T-cell (primary cell): ENCODE measurements at regions not wholly inside any gene's neighbourhood (a gene's known extent, or its start where the extent isn't known, plus 50 kb on each side); places are given as distances from the start of the nearest gene placed in this dataset.

Experiments
- ATAC-seq, 4 experiments: fragments of 200-7000 bp in 3 of 4; fragments of 150-1000 bp in 1 of 4; cut with Tn5 transposase; replicated peaks in 1 of 4; 1 replicate in 3 of 4; 2 replicates in 1 of 4; pipeline ENCODE4 v1.10.0; 2021; ENCODE audit warnings: moderate library complexity in 3 of 4, mild to moderate bottlenecking in 2 of 4, moderate number of reproducible peaks in 1 of 4
- CTCF ChIA-PET, 2 donors: fragments of 300-600 bp; sonication (Branson Sonifier 250); formaldehyde crosslinking; loops; one replicate each; lab custom pipeline; 2022; ENCODE audit warnings: antibody characterized with exemption in 2 of 2; lab: Charles Lee
- POLR2A ChIA-PET, 2 donors: fragments of 300-600 bp; sonication (Branson Sonifier 250); formaldehyde crosslinking; loops; one replicate each; lab custom pipeline; 2022; ENCODE audit warnings: antibody characterized with exemption in 2 of 2; lab: Charles Lee
- DNase-seq, 35 experiments: peaks; one replicate each; pipeline versions ENCODE4 v3.0.0 to v3.0.0-alpha.2; 2013 to 2023
- H3K27ac ChIP-seq: one replicate; pipeline ENCODE4 v1.5.1; 2013; ENCODE audit warnings: low read length
- H3K27me3 ChIP-seq, 2 experiments: replicated peaks in 1 of 2; 1 replicate in 1 of 2; 2 replicates in 1 of 2; pipeline versions ENCODE4 v1.6.1 to v1.7.0; 2013; ENCODE audit warnings: low read length in 1 of 2, mixed read lengths in 1 of 2; ENCODE audit not compliant: control insufficient read depth in 2 of 2, insufficient read depth in 2 of 2; ENCODE audit errors: extremely low read depth in 1 of 2
- H3K36me3 ChIP-seq, 2 donors: 1 replicate in 1 of 2; 2 replicates in 1 of 2; pipeline versions ENCODE4 v1.6.1 to v1.7.0; 2013; ENCODE audit warnings: low read length in 1 of 2; ENCODE audit not compliant: control insufficient read depth in 2 of 2, insufficient read depth in 1 of 2; ENCODE audit errors: extremely low read depth in 1 of 2
- H3K4me1 ChIP-seq, 2 experiments: 1 replicate in 1 of 2; 2 replicates in 1 of 2; pipeline versions ENCODE4 v1.6.1 to v1.7.0; 2013; ENCODE audit warnings: low read length in 2 of 2, mixed read lengths in 1 of 2; ENCODE audit not compliant: insufficient read depth in 2 of 2, control insufficient read depth in 1 of 2; ENCODE audit errors: extremely low read depth in 1 of 2
- H3K4me3 ChIP-seq, 2 donors: 1 replicate in 1 of 2; 2 replicates in 1 of 2; pipeline versions ENCODE4 v1.5.1 to v1.7.0; 2013; ENCODE audit warnings: mild to moderate bottlenecking in 2 of 2, low read length in 1 of 2, moderate library complexity in 1 of 2; ENCODE audit not compliant: control insufficient read depth in 1 of 2; ENCODE audit errors: extremely low read depth in 1 of 2
- H3K9me3 ChIP-seq: 2 replicates; pipeline ENCODE4 v1.7.0; 2013
- H3K27ac Mint-ChIP-seq, 2 donors: one replicate each; pipeline ENCODE4 v1.8.0; 2020 to 2021; ENCODE audit warnings: mild to moderate bottlenecking in 2 of 2, mixed read lengths in 2 of 2
- H3K27me3 Mint-ChIP-seq, 2 donors: one replicate each; pipeline ENCODE4 v1.8.0; 2021 to 2022; ENCODE audit warnings: mixed read lengths in 2 of 2
- H3K36me3 Mint-ChIP-seq: one replicate; pipeline ENCODE4 v1.8.0; 2021; ENCODE audit warnings: mixed read lengths
- H3K4me1 Mint-ChIP-seq, 3 donors: one replicate each; pipeline ENCODE4 v1.8.0; 2020 to 2022; ENCODE audit warnings: mixed read lengths in 3 of 3, mild to moderate bottlenecking in 1 of 3
- H3K4me3 Mint-ChIP-seq, 3 donors: one replicate each; pipeline ENCODE4 v1.8.0; 2020 to 2022; ENCODE audit warnings: mild to moderate bottlenecking in 3 of 3, mixed read lengths in 3 of 3, moderate library complexity in 3 of 3
- H3K9me3 Mint-ChIP-seq, 3 donors: one replicate each; pipeline ENCODE4 v1.8.0; 2020 to 2022; ENCODE audit warnings: mixed read lengths in 3 of 3
- WGBS: methylation state at CpG from one replicate; pipeline ENCODE4 v1.1.5; 2013; ENCODE audit warnings: missing lambda C conversion rate; ENCODE audit not compliant: insufficient coverage; 5-methylcytosine and 5-hydroxymethylcytosine counted together

DNA sequence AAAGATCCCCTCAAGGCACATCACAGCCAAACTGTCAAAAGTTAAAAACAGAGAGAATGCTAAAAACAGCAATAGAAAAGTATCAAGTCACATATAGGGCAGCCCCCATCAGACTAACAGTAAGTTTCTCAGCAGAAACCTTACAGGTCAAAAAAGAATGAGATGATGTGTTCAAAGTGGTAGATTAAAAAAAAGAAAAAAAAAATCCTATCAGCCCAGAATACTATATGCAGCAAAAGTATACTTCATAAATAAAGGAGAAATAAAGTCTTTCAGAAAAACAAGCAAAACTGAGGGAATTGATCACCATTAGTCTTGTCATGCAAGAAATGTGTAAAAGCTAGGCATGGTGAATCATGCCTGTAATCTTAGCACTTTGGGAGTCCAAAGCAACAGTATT, 99.9 kb upstream of the RAD23B start:
- Histone ChIP-seq H3K4me3 (no peak overlapping the region), H3K4me1 (no peaks in the 10 kb centered on the region), H3K9me3 (no peaks in the 10 kb centered on the region), H3K27ac (no peak overlapping the region), H3K36me3 (no peaks in the 10 kb centered on the region), H3K27me3 (peaks cover 0 to 16% of the 10 kb centered on the region in 2 experiments)
- no peak for DNase-seq
- no peak overlapping the region for H3K27ac Mint-ChIP-seq
- H3K27me3 Mint-ChIP-seq, result peaks cover 29 to 32% of the 10 kb centered on the region in 2 donors
- peaks cover 9 to 26% (median 15%) of the 10 kb centered on the region in 3 donors for H3K9me3 Mint-ChIP-seq
- H3K4me1 Mint-ChIP-seq, result no peaks in the 10 kb centered on the region
- ChIA-PET POLR2A (interaction anchor here in 1 of 2 donors (0.9 kb wide), 1 partner anchor 222 kb away, joined by 3 read pairs; no protein-coding TSS in a partner anchor), CTCF (no interaction called here)
- H3K36me3 Mint-ChIP-seq, result peaks cover 4% of the 10 kb centered on the region
- ATAC-seq, result no peak
- no peak overlapping the region for H3K4me3 Mint-ChIP-seq

DNA sequence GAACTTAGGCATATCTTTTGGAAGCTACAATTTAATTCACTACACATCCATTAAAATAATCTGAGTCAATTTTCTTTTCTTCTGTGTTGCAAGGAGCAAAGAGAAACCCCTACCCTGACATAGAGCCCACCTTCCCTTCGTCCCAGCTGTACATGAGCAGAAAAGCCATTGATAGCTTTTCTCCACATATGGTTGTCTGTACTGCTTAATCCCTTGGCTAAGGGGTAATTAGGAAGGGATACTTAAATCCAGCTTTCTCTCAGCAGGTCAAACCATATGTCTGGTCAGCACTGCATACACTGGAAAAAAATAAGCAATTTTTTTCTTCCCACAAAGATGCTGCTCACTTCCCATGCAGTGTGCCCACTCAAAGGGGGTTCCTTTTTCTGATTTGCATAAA, 94.7 kb upstream of the RAD23B start:
- WGBS, result no CpG with 5 or more reads among the region's 1 CpG
- H3K4me1 Mint-ChIP-seq, result no peaks in the 10 kb centered on the region
- H3K36me3 ChIP-seq, result no peaks in the 10 kb centered on the region
- ChIA-PET CTCF (interaction anchor here in 1 of 2 donors (0.8 kb wide), 1 partner anchor 15 kb away, joined by 3 read pairs; no protein-coding TSS in a partner anchor), POLR2A (no interaction called here)
- no peak overlapping the region for H3K27ac Mint-ChIP-seq
- no peaks in the 10 kb centered on the region for H3K9me3 ChIP-seq
- peaks cover 12 to 21% of the 10 kb centered on the region in 2 donors for H3K27me3 Mint-ChIP-seq
- H3K4me1 ChIP-seq, result no peaks in the 10 kb centered on the region
- peaks cover 0 to 4% of the 10 kb centered on the region in 2 experiments for H3K27me3 ChIP-seq
- peaks cover 5 to 10% (median 7%) of the 10 kb centered on the region in 3 donors for H3K9me3 Mint-ChIP-seq
- no peak overlapping the region for H3K27ac ChIP-seq
- H3K4me3 ChIP-seq, result no peak overlapping the region
- no peak for DNase-seq
- no peaks in the 10 kb centered on the region for H3K36me3 Mint-ChIP-seq
- H3K4me3 Mint-ChIP-seq, result no peak overlapping the region
- no peak for ATAC-seq

DNA sequence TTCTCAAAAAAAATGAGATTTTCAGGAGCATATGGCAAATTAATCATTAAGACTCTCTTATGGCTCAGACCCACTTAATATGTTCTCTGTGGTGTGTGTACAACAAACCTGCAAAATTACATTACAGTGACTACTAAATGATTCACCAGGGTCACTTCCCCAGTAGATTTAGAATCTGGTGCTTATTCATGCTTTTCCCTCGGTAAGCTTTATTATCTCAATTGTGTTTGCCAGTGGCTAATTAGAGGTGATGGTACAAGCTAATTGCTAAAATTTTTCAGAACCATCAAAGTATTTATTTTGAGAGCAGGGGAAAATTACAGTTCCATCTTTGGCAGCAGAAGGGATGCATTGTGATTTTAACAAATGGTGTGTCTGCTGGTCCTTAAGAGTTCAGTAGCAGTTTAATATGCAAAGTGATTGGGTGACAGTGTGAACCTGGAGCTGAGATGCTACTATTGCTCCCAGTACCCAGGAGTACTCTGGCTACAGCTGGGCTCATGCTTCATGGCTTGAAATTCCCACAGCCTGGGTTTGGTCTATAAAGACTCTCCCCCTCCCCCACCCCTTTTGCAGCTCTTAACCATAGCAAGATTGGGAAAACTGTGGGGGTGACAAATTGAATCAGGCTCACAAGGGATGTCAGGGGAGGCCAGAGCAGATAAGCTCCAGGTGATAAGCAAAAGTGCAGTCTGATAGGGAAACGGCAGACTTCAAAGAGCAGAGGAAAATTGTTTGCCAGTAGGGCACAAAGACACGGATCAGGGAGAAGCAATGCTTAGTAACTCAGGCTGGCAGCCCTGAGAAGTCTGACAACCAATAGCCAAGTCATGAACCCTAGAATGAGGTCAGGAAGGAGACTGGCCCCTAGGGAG, 92.8 kb upstream of the RAD23B start:
- H3K4me3 ChIP-seq, result no peak overlapping the region
- H3K9me3 Mint-ChIP-seq, result no peaks in the 10 kb centered on the region
- no peaks in the 10 kb centered on the region for H3K36me3 ChIP-seq
- H3K27me3 ChIP-seq, result peaks cover 0 to 4% of the 10 kb centered on the region in 2 experiments
- H3K27ac ChIP-seq, result no peak overlapping the region
- H3K27me3 Mint-ChIP-seq, result peaks cover 3 to 22% of the 10 kb centered on the region in 2 donors
- CTCF ChIA-PET, result interaction anchor here in 1 of 2 donors (0.7 kb wide), 1 partner anchor 1198 kb away, joined by 4 read pairs; no protein-coding TSS in a partner anchor
- POLR2A ChIA-PET, result interaction anchor here in 1 of 2 donors (0.6 kb wide), 1 partner anchor 107 kb away, joined by 3 read pairs; no protein-coding TSS in a partner anchor
- H3K36me3 Mint-ChIP-seq, result no peaks in the 10 kb centered on the region
- no peak overlapping the region for H3K27ac Mint-ChIP-seq
- no peaks in the 10 kb centered on the region for H3K4me1 ChIP-seq
- ATAC-seq, result no peak
- DNase-seq, result no peak
- no peaks in the 10 kb centered on the region for H3K9me3 ChIP-seq
- no peak overlapping the region for H3K4me3 Mint-ChIP-seq
- WGBS, result 68% methylated on average over 2 of the region's 3 CpGs
- H3K4me1 Mint-ChIP-seq, result no peaks in the 10 kb centered on the region

DNA sequence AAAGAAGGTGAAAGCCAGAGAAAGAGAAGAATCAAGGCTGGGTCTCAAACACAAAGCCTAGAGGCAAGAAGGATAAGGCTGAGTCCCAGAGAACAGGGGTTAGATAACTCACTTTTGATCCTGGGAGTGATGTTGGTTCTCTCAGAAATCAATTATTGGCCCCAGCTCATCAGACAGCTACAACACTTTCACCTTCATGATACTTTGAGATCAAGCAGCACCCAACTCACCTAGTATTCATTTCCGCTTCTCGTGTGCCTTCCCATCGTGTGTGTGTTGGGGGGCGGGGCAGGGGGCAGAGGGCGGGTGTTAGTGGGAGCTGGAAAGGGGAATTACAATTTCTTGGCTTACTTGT, 92.2 kb upstream of the RAD23B start:
- POLR2A ChIA-PET, result no interaction called here
- H3K4me3 ChIP-seq, result no peak overlapping the region
- Mint-ChIP-seq H3K27ac (no peak overlapping the region), H3K4me3 (no peak overlapping the region), H3K9me3 (no peaks in the 10 kb centered on the region), H3K36me3 (no peaks in the 10 kb centered on the region), H3K27me3 (peaks cover 5 to 25% of the 10 kb centered on the region in 2 donors), H3K4me1 (no peaks in the 10 kb centered on the region)
- H3K27me3 ChIP-seq, result peaks cover 0 to 4% of the 10 kb centered on the region in 2 experiments
- no CpG with 5 or more reads among the region's 5 CpGs for WGBS
- DNase-seq (no peak), ATAC-seq (no peak)
- H3K27ac ChIP-seq, result no peak overlapping the region
- H3K9me3 ChIP-seq, result no peaks in the 10 kb centered on the region
- CTCF ChIA-PET, result interaction anchor here in 1 of 2 donors (0.7 kb wide), 1 partner anchor 1198 kb away, joined by 4 read pairs; no protein-coding TSS in a partner anchor
- H3K4me1 ChIP-seq, result no peaks in the 10 kb centered on the region
- H3K36me3 ChIP-seq, result no peaks in the 10 kb centered on the region

DNA sequence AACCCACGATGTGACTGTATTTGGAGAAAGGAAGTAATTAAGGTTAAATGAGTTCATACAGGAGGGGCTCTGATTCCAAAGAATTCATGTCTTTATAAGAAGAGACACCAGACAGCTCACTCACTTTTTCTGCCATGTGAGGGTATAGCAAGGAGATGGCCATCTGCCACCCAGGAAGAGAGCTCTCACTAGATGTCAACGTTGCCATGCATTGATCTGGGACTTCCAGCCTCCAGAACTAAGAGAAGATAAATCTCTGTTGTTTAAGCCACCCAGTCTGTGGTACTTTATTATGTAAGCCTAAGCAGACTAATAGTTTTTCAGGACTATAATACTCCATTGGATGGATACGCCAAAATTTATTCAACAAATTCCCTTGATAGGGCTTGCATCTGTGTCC, 89.8 kb upstream of the RAD23B start:
- H3K36me3 ChIP-seq, result no peaks in the 10 kb centered on the region
- ChIA-PET POLR2A (no interaction called here), CTCF (interaction anchor here in 1 of 2 donors (0.6 kb wide), 1 partner anchor 388 kb away, joined by 4 read pairs; no protein-coding TSS in a partner anchor)
- ATAC-seq, result no peak
- Mint-ChIP-seq H3K9me3 (no peaks in the 10 kb centered on the region), H3K4me3 (no peak overlapping the region), H3K36me3 (no peaks in the 10 kb centered on the region), H3K27ac (no peak overlapping the region), H3K27me3 (peaks cover 5 to 16% of the 10 kb centered on the region in 2 donors), H3K4me1 (no peaks in the 10 kb centered on the region)
- no peak overlapping the region for H3K4me3 ChIP-seq
- H3K27me3 ChIP-seq, result peaks cover 0 to 3% of the 10 kb centered on the region in 2 experiments
- no peaks in the 10 kb centered on the region for H3K9me3 ChIP-seq
- H3K4me1 ChIP-seq, result no peaks in the 10 kb centered on the region
- peak in 1 of 35 experiments; percentile 5 for DNase-seq
- no peak overlapping the region for H3K27ac ChIP-seq
- 60% methylated on average over 1 of the region's 3 CpGs for WGBS

DNA sequence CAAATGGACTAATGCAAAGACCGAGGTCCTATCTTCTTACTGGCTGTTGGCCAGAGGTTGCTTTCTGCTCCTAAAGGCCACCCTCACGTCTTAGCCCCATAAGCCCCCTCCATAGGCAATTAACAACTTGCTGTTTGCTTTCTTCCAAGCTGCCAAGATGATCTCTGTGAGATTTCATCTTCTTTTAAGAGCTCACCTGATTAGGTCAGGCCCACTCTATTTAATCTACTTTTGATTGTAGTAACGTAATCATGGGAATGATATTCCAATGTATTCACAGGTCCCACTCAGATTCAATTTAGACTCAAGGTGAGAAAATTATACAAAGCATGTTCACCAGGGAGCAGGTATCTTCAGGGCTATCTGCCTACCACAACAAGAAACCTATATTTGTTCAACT, 84.4 kb upstream of the RAD23B start:
- peaks cover 2 to 6% (median 4%) of the 10 kb centered on the region in 3 donors for H3K9me3 Mint-ChIP-seq
- DNase-seq (no peak), ATAC-seq (no peak)
- H3K36me3 Mint-ChIP-seq, result peaks cover 3% of the 10 kb centered on the region
- Histone ChIP-seq H3K4me3 (no peak overlapping the region), H3K27ac (no peak overlapping the region), H3K36me3 (no peaks in the 10 kb centered on the region), H3K27me3 (peaks cover 0 to 3% of the 10 kb centered on the region in 2 experiments), H3K4me1 (no peaks in the 10 kb centered on the region), H3K9me3 (no peaks in the 10 kb centered on the region)
- POLR2A ChIA-PET, result no interaction called here
- CTCF ChIA-PET, result no interaction called here
- no peak overlapping the region for H3K27ac Mint-ChIP-seq
- peaks cover 3 to 6% of the 10 kb centered on the region in 2 donors for H3K27me3 Mint-ChIP-seq
- no peak overlapping the region for H3K4me3 Mint-ChIP-seq
- WGBS, result 83% methylated on average over 2 of the region's 3 CpGs
- H3K4me1 Mint-ChIP-seq, result no peaks in the 10 kb centered on the region
